ENCODE measurements at regions not wholly inside any gene's neighbourhood (a gene's known extent, or its start where the extent isn't known, plus 50 kb on each side); places are given as distances from the start of the nearest gene placed in this dataset.

DNA sequence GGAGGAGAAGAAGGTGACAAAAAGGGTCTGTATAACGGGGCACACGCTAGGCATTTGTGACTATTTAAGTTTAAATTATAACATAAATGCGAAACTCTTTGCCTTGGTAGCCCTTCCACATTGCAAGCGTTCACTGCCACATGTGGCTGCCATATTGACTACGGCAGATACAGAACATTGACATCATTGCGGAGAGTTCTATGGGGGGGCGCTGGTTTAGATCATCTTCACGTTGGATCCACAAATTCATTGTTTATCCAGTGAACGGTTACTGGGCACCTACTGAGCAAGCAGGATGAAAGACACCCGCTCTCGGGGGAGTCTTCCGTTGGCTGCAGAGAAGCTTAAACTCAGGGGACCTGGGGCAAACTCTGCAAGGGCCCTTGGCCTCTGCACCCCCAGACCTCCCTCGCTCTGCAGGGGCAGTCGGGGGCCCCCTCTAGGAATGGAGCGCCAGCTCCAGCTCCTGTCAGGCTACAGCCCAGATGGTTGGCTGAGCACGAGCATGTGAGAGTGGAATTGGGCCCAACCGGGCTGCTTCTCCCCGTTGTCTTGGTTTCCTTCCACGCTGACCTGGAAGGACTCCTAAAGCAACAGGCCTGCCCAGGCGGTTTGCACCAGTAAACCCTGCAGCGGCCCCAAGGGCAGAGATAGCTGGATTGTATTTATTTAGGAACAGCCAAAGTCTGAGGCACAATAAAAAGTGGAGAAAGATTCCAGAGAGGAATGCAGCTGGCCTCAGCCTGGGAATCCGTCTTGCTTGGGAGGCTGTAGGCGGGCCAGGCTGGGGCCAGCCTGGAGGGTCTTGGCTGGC is 172.2 kb downstream of the SEC14L1 start:
- WGBS, 4 donors = 67 to 82% (median 75%) methylated on average over 20 to 23 of the region's 23 CpGs
- H3K4me3 ChIP-seq = no peak overlapping the region
- no peaks in the 10 kb centered on the region for H3K27me3 ChIP-seq
- peak overlapping the region in 4 of 12 donors; percentile 2 to 50 (median 38) for H3K27ac ChIP-seq
- peak in 3 of 4 donors; percentile 52 to 58 (median 57) for ATAC-seq
- TF ChIP-seq, protein P1, sequence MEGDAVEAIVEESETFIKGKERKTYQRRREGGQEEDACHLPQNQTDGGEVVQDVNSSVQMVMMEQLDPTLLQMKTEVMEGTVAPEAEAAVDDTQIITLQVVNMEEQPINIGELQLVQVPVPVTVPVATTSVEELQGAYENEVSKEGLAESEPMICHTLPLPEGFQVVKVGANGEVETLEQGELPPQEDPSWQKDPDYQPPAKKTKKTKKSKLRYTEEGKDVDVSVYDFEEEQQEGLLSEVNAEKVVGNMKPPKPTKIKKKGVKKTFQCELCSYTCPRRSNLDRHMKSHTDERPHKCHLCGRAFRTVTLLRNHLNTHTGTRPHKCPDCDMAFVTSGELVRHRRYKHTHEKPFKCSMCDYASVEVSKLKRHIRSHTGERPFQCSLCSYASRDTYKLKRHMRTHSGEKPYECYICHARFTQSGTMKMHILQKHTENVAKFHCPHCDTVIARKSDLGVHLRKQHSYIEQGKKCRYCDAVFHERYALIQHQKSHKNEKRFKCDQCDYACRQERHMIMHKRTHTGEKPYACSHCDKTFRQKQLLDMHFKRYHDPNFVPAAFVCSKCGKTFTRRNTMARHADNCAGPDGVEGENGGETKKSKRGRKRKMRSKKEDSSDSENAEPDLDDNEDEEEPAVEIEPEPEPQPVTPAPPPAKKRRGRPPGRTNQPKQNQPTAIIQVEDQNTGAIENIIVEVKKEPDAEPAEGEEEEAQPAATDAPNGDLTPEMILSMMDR (IDR thresholded peaks at IDR 0.05) = no peak
- TF ChIP-seq POLR2A (IDR thresholded peaks at IDR 0.05) = no peak
- DNase-seq = peak; percentile 59 to 79 (median 60)
- intact Hi-C loops (cut with DNase I) = no loop called here
- peaks cover 0 to 42% (median 13%) of the 10 kb centered on the region in 12 donors for H3K4me1 ChIP-seq
- no peaks in the 10 kb centered on the region for H3K36me3 ChIP-seq
- no peaks in the 10 kb centered on the region for H3K9me3 ChIP-seq

DNA sequence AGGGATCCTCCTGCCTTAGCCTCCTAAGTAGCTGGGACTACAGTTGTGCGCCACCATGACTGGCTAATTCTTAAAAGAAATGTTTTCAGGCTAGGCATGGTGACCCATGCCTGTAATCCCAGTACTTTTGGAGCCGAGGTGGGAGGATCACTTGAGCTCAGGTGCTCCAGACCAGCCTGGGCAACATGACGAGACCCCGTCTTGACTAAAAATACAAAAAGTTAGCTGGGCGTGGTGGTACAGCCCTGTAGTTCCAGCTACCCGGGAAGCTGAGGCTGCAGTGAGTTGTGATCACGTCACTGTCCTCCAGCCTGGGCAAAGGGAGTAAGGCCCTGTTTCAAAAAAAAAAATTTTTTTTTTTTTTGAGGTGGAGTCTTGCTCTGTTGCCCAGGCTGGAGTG is 173.1 kb downstream of the SEC14L1 start:
- H3K27me3 ChIP-seq = no peaks in the 10 kb centered on the region
- peaks cover 0 to 40% (median 16%) of the 10 kb centered on the region in 12 donors for H3K4me1 ChIP-seq
- no peaks in the 10 kb centered on the region for H3K36me3 ChIP-seq
- no peak for ATAC-seq
- H3K4me3 ChIP-seq = no peak overlapping the region
- no peak for TF ChIP-seq POLR2A (IDR thresholded peaks at IDR 0.05)
- DNase-seq = peak in 1 of 5 donors; percentile 9
- intact Hi-C loops (cut with DNase I) = no loop called here
- peak overlapping the region in 3 of 12 donors; percentile 2 to 50 (median 27) for H3K27ac ChIP-seq
- WGBS, 4 donors = 87 to 94% (median 93%) methylated on average over 7 of the region's 7 CpGs
- no peaks in the 10 kb centered on the region for H3K9me3 ChIP-seq

DNA sequence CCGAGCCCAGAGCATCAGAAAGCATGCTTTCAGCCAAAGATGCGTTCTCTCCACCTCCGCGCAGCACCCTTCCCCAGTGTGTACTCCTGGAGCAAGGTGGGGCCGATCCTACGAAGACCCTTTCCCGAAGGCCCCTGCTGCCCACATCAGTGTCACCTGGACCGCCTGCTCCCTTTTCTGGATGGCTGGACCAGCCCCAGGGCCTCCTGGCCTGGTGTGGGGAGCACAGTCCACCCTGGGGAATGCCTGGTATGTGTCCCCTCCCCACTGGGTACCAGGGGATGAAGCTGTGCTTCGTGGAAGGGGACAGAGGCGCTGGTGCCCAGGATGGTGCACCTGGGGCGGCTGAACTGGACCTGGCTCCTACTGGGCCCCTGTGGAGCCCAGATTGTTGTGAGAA is 173.8 kb downstream of the SEC14L1 start:
- Histone ChIP-seq H3K27me3 (no peaks in the 10 kb centered on the region), H3K27ac (no peak overlapping the region), H3K4me3 (no peak overlapping the region), H3K4me1 (peaks cover 0 to 40% (median 21%) of the 10 kb centered on the region in 12 donors), H3K36me3 (no peaks in the 10 kb centered on the region), H3K9me3 (no peaks in the 10 kb centered on the region)
- peak in 1 of 5 donors; percentile 38 for DNase-seq
- WGBS, 4 donors = 89 to 96% (median 93%) methylated on average over 11 of the region's 11 CpGs
- TF ChIP-seq, protein P1 (IDR thresholded peaks at IDR 0.05) = no peak
- TF ChIP-seq POLR2A (IDR thresholded peaks at IDR 0.05) = no peak
- no peak for ATAC-seq
- intact Hi-C loops (cut with DNase I) = no loop called here

DNA sequence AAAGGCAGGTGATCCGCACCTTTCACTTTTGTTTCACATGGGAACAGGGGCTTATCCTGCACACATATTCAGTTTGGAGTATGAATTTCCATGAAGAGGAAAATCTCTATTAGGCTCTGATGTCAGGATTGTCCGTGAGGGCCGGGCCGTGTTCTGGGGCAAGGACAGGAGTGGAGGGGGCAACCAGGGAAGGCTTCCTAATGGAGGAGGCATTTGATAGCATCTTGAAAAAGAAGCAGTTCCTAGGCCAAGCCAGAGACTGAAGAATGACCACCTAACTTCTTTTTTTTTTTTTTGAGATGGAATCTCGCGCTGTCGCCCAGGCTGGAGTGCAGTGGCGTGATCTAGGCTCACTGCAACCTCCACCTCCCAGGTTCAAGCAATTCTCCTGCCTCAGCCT is 174.2 kb downstream of the SEC14L1 start:
- Histone ChIP-seq H3K4me3 (no peak overlapping the region), H3K27ac (no peak overlapping the region), H3K27me3 (no peaks in the 10 kb centered on the region), H3K9me3 (no peaks in the 10 kb centered on the region), H3K4me1 (peaks cover 0 to 40% (median 23%) of the 10 kb centered on the region in 12 donors), H3K36me3 (no peaks in the 10 kb centered on the region)
- ATAC-seq (no peak), DNase-seq (no peak)
- TF ChIP-seq, protein P1 (IDR thresholded peaks at IDR 0.05) = no peak
- TF ChIP-seq POLR2A (IDR thresholded peaks at IDR 0.05) = no peak
- intact Hi-C loops (cut with DNase I) = no loop called here
- WGBS, 4 donors = 91 to 98% (median 92%) methylated on average over 8 of the region's 8 CpGs
